ENCODE measurements at regions not wholly inside any gene's neighbourhood (a gene's known extent, or its start where the extent isn't known, plus 50 kb on each side); places are given as distances from the start of the nearest gene placed in this dataset.

- TF ChIP-seq YY1 (IDR thresholded peaks at IDR 0.05) (no peak), REST (IDR thresholded peaks at IDR 0.05) (no peak), CTCF (IDR thresholded peaks at IDR 0.05; ENCODE audit: low read depth, low read length, missing input control) (no peak), MAX (IDR thresholded peaks at IDR 0.05) (no peak), TAF1 (conservative IDR thresholded peaks at IDR 0.05) (no peak), RAD21 (IDR thresholded peaks at IDR 0.05) (no peak), JUND (IDR thresholded peaks at IDR 0.05) (no peak), ATF3 (IDR thresholded peaks at IDR 0.05) (no peak), SP1 (IDR thresholded peaks at IDR 0.05) (no peak), EGR1 (IDR thresholded peaks at IDR 0.05; ENCODE audit: low read depth in 2 of 2) (no peak), HNF4G (IDR thresholded peaks at IDR 0.05) (no peak), GABPA (IDR thresholded peaks at IDR 0.05 in 1 of 2, conservative IDR thresholded peaks at IDR 0.05 in 1 of 2) (no peak), ZBTB33 (IDR thresholded peaks at IDR 0.05) (no peak)
Measured at GRCh38 chr7:153400735-153401593, 641.4 kb downstream of the ACTR3B start.

All from liver (tissue), 3 donors.